GM12864 (cell line): ENCODE measurements at regions not wholly inside any gene's neighbourhood (a gene's known extent, or its start where the extent isn't known, plus 50 kb on each side); places are given as distances from the start of the nearest gene placed in this dataset.

Source experiments
- DNase-seq: peaks from one replicate; pipeline ENCODE4 v3.0.0-alpha.2; 2011; ENCODE audit warnings: low read depth
- H3K4me3 ChIP-seq: 2 replicates; pipeline ENCODE4 v1.5.1; 2011; ENCODE audit warnings: mild to moderate bottlenecking, low read depth, low read length, control low read depth
- TF ChIP-seq, protein P1 (sequence below): IDR thresholded peaks from 2 replicates; pipeline ENCODE4 v1.5.1; 2011; ENCODE audit warnings: low read depth, mild to moderate bottlenecking, moderate library complexity, low read length, control low read depth, inconsistent platforms; ENCODE audit errors: missing control alignments

DNA sequence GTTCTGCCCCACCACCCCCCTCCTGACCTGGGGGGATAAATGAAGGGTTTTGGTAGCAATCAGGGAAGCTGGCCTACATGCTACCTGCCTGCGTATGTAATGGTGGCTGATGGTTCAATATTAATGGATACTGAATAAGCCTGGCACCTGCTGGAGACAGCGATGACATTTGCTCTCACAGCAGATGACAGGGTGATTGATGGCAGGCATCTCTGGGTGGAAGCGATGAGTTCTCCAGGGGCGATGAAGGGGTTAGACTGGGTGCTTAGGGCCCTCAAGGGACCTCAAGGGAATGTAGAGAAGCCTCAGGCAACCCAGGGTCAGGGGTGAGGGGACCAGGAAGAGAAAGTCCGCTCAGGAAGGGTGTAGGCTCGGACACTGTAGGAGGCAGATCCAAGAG, 107.7 kb upstream of the MLN start:
- TF ChIP-seq, protein P1, sequence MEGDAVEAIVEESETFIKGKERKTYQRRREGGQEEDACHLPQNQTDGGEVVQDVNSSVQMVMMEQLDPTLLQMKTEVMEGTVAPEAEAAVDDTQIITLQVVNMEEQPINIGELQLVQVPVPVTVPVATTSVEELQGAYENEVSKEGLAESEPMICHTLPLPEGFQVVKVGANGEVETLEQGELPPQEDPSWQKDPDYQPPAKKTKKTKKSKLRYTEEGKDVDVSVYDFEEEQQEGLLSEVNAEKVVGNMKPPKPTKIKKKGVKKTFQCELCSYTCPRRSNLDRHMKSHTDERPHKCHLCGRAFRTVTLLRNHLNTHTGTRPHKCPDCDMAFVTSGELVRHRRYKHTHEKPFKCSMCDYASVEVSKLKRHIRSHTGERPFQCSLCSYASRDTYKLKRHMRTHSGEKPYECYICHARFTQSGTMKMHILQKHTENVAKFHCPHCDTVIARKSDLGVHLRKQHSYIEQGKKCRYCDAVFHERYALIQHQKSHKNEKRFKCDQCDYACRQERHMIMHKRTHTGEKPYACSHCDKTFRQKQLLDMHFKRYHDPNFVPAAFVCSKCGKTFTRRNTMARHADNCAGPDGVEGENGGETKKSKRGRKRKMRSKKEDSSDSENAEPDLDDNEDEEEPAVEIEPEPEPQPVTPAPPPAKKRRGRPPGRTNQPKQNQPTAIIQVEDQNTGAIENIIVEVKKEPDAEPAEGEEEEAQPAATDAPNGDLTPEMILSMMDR = no peak

DNA sequence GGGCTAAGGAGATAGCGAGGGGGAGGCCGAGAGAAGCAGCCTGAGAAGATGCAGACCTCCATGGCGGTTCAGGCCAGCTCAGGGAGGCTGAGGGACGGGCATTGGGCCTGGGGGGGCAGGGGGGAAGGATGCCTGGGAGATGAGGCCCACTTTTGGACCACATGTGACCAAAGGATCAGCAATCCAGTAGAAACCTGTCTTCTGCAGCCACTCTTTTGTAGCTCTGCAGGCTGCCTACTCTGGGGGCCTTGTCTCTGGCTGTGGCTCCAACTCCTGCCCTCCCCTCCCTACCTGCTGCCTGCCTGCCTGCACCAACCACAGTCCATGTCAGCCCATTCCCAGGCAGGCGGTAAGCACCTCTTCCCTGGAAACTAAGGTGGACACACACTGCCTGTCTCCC, 106.8 kb upstream of the MLN start:
- DNase-seq = no peak
- no peak overlapping the region for H3K4me3 ChIP-seq
- TF ChIP-seq, protein P1 = no peak

More for the DNA sequence above, 107.7 kb upstream of the MLN start:
- no peak overlapping the region for H3K4me3 ChIP-seq
- DNase-seq = no peak

DNA sequence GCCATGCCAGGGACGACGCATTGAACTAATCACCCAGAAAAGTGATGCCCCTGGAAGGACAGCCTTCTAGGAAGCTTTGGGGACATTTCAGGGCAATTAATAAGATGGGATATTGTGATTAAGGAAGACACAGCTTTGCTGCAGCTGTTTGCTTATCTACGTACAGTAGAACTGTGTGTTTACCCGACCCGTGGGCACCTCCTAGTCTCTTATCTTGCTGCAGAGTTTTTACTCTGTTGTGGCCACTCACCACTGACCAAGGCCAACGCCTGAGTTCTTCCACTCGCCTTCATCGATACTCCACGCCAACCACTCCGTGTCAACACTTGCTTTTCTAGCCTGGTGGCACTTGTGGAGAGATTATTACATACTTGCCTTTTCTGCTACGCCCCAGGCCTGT, 105.9 kb upstream of the MLN start:
- H3K4me3 ChIP-seq = no peak overlapping the region
- TF ChIP-seq, protein P1 = no peak
- no peak for DNase-seq

DNA sequence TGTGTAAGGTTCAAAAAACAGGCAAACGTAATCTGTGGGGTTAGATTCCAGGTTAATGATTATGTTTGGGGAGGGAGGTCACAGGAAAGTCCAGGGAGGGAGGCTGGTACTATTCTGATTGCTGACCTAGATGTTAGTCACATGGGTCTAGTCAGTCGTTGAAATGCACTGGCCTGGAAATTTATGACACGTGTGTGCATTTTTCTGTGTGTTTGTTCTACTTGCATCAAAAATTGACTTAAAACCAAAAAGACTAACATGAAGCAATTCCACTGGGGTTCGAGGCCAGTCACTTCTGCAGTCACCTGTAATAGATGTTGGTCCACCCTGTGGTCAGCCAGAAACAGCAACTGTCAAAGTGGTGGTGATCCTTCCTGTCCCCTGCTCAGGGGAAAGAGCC, 104.2 kb upstream of the MLN start:
- H3K4me3 ChIP-seq = no peak overlapping the region
- no peak for DNase-seq
- TF ChIP-seq, protein P1 = no peak

DNA sequence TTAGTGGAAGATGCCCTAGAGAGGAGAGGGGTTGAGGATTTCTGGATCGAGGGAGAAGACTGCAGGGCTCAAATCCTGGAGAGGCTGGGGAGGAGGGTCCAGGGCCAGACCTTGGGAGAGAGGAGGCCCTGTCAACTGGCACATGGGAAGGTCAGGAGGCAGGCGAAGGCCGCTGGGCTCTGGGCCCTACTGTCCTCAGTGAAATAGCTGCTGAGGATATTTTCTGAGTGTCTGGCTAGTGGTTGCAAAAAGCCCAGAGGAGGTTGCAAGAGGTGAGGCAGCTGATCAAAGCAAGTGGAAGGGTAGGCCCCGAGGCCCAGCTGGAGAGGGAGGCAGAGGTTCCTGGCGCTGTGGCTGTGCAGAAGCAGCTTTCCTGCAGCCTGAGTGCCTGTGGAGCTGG, 103.4 kb upstream of the MLN start:
- TF ChIP-seq, protein P1 = no peak
- DNase-seq = no peak
- H3K4me3 ChIP-seq = no peak overlapping the region

DNA sequence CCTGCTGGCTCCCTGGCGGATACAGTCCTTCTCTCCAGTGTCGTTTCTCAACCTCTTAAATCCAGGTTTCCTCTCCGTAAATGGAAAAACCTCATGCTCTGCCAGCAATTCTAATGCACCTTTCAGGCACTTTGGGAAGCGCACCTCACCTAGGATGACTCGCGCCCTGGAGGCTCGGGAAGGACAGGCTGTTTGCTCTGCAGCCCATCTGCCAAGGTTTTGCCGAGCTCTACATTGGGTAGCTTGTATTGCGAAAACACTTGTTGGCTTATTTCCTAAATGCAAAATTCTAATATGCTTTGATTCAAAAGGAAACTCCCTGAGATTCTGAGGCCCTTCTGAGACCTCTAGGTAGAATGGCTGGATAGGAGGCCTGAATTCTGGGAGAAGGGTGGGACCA, 102.6 kb upstream of the MLN start:
- no peak for DNase-seq
- H3K4me3 ChIP-seq = no peak overlapping the region
- TF ChIP-seq, protein P1 = no peak

DNA sequence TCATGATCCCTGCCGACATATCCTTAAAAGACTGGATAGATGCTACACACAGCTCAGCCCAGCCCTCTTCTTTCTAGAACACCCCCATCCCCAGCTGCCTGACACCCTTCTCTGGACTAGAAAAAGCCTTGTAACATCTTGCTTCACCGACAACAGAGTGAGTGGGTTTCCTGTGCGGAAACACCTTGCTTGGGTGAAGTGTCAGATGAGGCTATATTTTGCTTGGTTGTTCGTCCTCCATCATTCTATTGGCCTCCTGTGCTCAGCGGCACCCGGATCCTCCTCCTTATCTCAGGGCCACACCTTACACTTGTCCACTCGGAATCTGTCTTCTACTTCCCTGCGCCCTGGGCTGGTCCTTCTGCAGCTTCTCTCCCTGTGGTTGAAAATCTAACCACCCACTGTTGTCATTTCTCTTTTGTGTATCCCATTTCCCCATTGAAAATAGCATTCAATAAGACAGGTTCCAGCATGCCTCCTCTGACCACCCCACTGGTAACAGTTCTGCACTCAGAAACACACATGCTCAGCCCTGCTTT, 101.3 kb upstream of the MLN start:
- TF ChIP-seq, protein P1 = no peak
- DNase-seq = no peak
- no peak overlapping the region for H3K4me3 ChIP-seq
